ENCODE measurements at regions not wholly inside any gene's neighbourhood (a gene's known extent, or its start where the extent isn't known, plus 50 kb on each side); places are given as distances from the start of the nearest gene placed in this dataset.

GRCh38 chr11:69559181-69559580, 77.7 kb downstream of the LINC01488 start:
- no peak overlapping the region for H2BK5ac ChIP-seq (ENCODE audit: low read depth, low read length, poor library complexity, severe bottlenecking)
- H3K27me3 ChIP-seq (ENCODE audit: control insufficient read depth, insufficient read depth, low read length) = no peaks in the 10 kb centered on the region
- no peak overlapping the region for H3K23ac ChIP-seq (ENCODE audit: low read depth, low read length)
- no peak overlapping the region for H3K18ac ChIP-seq (ENCODE audit: low read depth, low read length)
- no peak overlapping the region for H3K56ac ChIP-seq (ENCODE audit: extremely low read depth, insufficient read depth, low read length)
- peaks cover 2% of the 10 kb centered on the region; the same call in 1 of the 2 replicates for H3K9me1 ChIP-seq (ENCODE audit: insufficient read depth, low read length)
- H3K9me3 ChIP-seq (ENCODE audit: control insufficient read depth, insufficient read depth, low read length) = peaks cover 2% of the 10 kb centered on the region; the same call in 1 of the 2 replicates
- no peak overlapping the region for H3K9ac ChIP-seq (ENCODE audit: low read depth, low read length)
- no peak overlapping the region for H2AFZ ChIP-seq (replicated peaks; ENCODE audit: low read length, poor library complexity)
- no peak for TF ChIP-seq MXI1 (IDR thresholded peaks at IDR 0.05; ENCODE audit: borderline replicate concordance, low read depth, low read length)
- TF ChIP-seq FOS (IDR thresholded peaks at IDR 0.05; ENCODE audit: low read depth, low read length) = no peak
- TF ChIP-seq RFX5 (IDR thresholded peaks at IDR 0.05; ENCODE audit: low read depth, low read length) = no peak
- TF ChIP-seq RAD21 (IDR thresholded peaks at IDR 0.05; ENCODE audit: low read length) = no peak
- no peak for TF ChIP-seq CEBPB (IDR thresholded peaks at IDR 0.05; ENCODE audit: low read depth, low read length)
- TF ChIP-seq ELK1 (IDR thresholded peaks at IDR 0.05; ENCODE audit: borderline replicate concordance, low read depth, low read length) = no peak
- no peak for TF ChIP-seq BHLHE40 (IDR thresholded peaks at IDR 0.05; ENCODE audit: low read depth, low read length)
- TF ChIP-seq POLR2A (IDR thresholded peaks at IDR 0.05; ENCODE audit: low read depth, low read length) = no peak
- TF ChIP-seq MAZ (IDR thresholded peaks at IDR 0.05; ENCODE audit: borderline replicate concordance, low read depth, low read length) = no peak
- no peak for TF ChIP-seq RCOR1 (IDR thresholded peaks at IDR 0.05; ENCODE audit: insufficient replicate concordance, low read length)
- no peak for TF ChIP-seq CHD1 (IDR thresholded peaks at IDR 0.05; ENCODE audit: low read depth, low read length)
- no peak for TF ChIP-seq SMC3 (IDR thresholded peaks at IDR 0.05; ENCODE audit: low read depth, low read length)
- TF ChIP-seq USF2 (IDR thresholded peaks at IDR 0.05; ENCODE audit: low read depth, low read length) = no peak
- TF ChIP-seq CTCF (conservative IDR thresholded peaks at IDR 0.05; ENCODE audit: low read depth, low read length) = no peak
- TF ChIP-seq NFE2L2 (IDR thresholded peaks at IDR 0.05; ENCODE audit: low read depth, low read length) = no peak
- TF ChIP-seq MAFK (IDR thresholded peaks at IDR 0.05; ENCODE audit: low read depth, low read length) = no peak
- H2AK5ac ChIP-seq (ENCODE audit: low read depth, low read length) = no peak overlapping the region
- WGBS, 2 experiments (ENCODE audit: extremely low coverage in 2 of 2, insufficient read length in 1 of 2) = 77% methylated on average over 4 of the region's 5 CpGs; no CpG with 5 or more reads in 1 of the 2 experiments
- H2BK15ac ChIP-seq (ENCODE audit: low read depth, low read length) = no peak overlapping the region
- H4K8ac ChIP-seq (ENCODE audit: low read depth in 2 of 2, low read length in 2 of 2) = no peak overlapping the region
- POLR2A ChIA-PET (ENCODE audit: unreplicated experiment) = no interaction called here
- H3K4me3 ChIP-seq (ENCODE audit: insufficient read depth, low read depth, low read length) = no peak overlapping the region
- no peak overlapping the region for H3K27ac ChIP-seq (ENCODE audit: insufficient read depth, low read length)
- H4K20me1 ChIP-seq (ENCODE audit: insufficient read depth, low read length) = no peaks in the 10 kb centered on the region
- H3K4me2 ChIP-seq (ENCODE audit: low read depth, low read length) = no peak overlapping the region
- no TSS peak for BruUV-seq (replicated peaks)
- CTCF ChIA-PET = no interaction called here
- DNase-seq = no peak
- in situ Hi-C loops (cut with MboI; ENCODE audit: low sequenced_read_pairs) = no loop called here
- no peak for ATAC-seq (ENCODE audit: low read depth)
- dilution Hi-C loops (cut with HindIII; ENCODE audit: low sequenced_read_pairs, unreplicated experiment) = no loop called here
- H3K4ac ChIP-seq (ENCODE audit: low read depth, low read length) = no peak overlapping the region
- intact Hi-C loops (cut with micrococcal nuclease) = no loop called here
- H2AK9ac ChIP-seq (replicated peaks; ENCODE audit: low read depth, low read length, poor library complexity) = no peak overlapping the region
- H3K79me1 ChIP-seq (ENCODE audit: low read depth in 1 of 2, low read length in 2 of 2) = no peaks in the 10 kb centered on the region
- H2BK20ac ChIP-seq (ENCODE audit: low read depth, low read length) = no peak overlapping the region
- no peak overlapping the region for H3K14ac ChIP-seq (replicated peaks; ENCODE audit: low read depth, low read length)
- H3K36me3 ChIP-seq (ENCODE audit: control insufficient read depth, insufficient read depth, low read length) = no peaks in the 10 kb centered on the region
- no peak overlapping the region for H4K91ac ChIP-seq (ENCODE audit: insufficient read depth, low read depth, low read length)
- no peak overlapping the region for H2BK120ac ChIP-seq (ENCODE audit: low read depth, low read length)
- no peak overlapping the region for H4K5ac ChIP-seq (ENCODE audit: low read depth, low read length)
- H3K4me1 ChIP-seq (ENCODE audit: control insufficient read depth, insufficient read depth, low read length) = peaks cover 3% of the 10 kb centered on the region; the same call in 1 of the 2 replicates

All from IMR-90 (cell line).